ENCODE measurements at regions not wholly inside any gene's neighbourhood (a gene's known extent, or its start where the extent isn't known, plus 50 kb on each side); places are given as distances from the start of the nearest gene placed in this dataset.

- no peak overlapping the region for H3K27ac ChIP-seq
- DNase-seq (ENCODE audit: low spot score): no peak
- POLR2A ChIA-PET (ENCODE audit: low non-redundant PET): no interaction called here
- CTCF ChIA-PET: interaction anchor here (0.6 kb wide), 1 partner anchor 16 kb away, joined by 3 read pairs; no protein-coding TSS in a partner anchor
- no peak for TF ChIP-seq CTCF (conservative IDR thresholded peaks at IDR 0.05; ENCODE audit: low read depth)
These were observed 252.6 kb upstream of the ZNF32 start for GRCh38 chr10:43901302-43901701.

DNA sequence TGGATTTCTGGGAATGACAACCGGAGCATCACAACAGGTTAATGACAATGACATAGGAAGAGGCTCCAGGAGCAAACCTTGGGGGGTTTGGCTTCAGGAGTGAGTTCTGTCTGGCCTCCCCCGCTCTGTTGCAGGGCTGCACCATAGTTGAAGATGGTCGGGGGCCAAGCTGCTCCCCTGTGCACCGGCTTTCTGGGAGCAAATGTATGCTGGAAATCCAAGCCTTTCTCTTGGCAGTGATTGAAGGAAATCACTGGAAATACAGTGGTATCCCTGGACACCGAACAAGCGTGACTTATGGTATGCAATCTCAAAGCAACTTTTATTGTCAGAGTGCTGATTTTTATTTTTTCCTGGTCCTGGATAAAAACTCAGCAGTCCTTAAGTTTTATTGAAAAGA, 251.9 kb upstream of the ZNF32 start:
- no peak overlapping the region for H3K27ac ChIP-seq
- TF ChIP-seq CTCF (conservative IDR thresholded peaks at IDR 0.05; ENCODE audit: low read depth): no peak
- POLR2A ChIA-PET (ENCODE audit: low non-redundant PET): no interaction called here
- DNase-seq (ENCODE audit: low spot score): no peak
- CTCF ChIA-PET: interaction anchor here (0.6 kb wide), 1 partner anchor 15 kb away, joined by 3 read pairs; no protein-coding TSS in a partner anchor

DNA sequence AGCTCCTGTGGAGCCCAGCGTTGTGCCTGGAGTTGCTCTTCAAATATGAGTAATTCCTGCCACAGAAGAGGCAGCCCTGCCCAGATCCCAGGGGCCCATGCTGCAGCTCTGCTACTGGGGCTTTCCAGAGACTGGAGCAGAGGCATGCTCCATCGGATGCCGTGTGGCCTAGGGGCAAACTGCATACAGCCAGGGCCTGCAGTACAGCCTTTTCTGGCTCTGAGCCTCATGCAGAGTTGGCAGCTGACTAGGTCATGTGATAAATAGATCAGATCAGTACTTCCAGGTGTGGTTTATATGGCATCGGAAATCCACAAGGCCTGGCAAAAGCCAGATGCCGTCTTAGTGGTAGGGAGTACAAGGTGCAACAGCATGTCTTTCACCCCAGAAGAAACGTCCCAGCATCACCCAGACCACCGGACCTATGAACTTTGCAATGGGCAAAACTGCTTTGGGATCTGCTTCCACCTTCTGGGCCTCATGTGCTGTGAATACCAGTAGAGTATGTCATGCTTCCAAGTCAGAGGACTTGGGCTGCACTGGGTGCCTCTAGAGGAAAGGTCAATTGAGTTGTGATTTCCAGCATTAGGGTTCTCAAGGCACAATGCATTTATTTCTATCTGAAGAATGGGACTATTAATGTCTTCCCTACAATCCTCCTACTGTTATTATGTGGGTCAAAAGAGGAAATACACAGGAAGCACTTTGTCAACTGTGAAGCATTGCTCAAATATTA, 250.7 kb upstream of the ZNF32 start:
- POLR2A ChIA-PET (ENCODE audit: low non-redundant PET): no interaction called here
- CTCF ChIA-PET: interaction anchor here (0.6 kb wide), 1 partner anchor 303 kb away, joined by 7 read pairs; no protein-coding TSS in a partner anchor
- no peak for TF ChIP-seq CTCF (conservative IDR thresholded peaks at IDR 0.05; ENCODE audit: low read depth)
- DNase-seq (ENCODE audit: low spot score): no peak
- no peak overlapping the region for H3K27ac ChIP-seq

DNA sequence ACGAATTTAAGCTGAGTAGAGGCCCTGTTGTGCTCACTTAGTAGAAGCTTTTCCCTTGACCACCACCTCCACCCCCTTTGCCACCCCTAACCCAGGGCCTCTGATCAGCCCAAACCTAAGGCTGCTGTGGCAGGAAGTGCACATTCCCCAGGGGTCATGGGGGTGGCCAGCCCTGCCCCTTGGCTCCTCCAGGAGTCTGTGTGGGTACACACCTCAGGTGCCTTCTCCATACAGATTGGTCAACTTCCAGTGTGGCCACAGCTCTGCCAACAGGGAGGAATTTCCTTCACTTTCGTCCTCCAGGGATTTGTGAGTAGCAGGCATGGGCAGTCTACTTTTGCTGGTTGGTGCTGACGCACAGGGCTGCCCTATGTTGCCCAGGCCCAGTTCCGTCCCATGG, 249.9 kb upstream of the ZNF32 start:
- ChIA-PET CTCF (no interaction called here), POLR2A (ENCODE audit: low non-redundant PET) (no interaction called here)
- no peak for TF ChIP-seq CTCF (conservative IDR thresholded peaks at IDR 0.05; ENCODE audit: low read depth)
- no peak overlapping the region for H3K27ac ChIP-seq
- DNase-seq (ENCODE audit: low spot score): no peak

DNA sequence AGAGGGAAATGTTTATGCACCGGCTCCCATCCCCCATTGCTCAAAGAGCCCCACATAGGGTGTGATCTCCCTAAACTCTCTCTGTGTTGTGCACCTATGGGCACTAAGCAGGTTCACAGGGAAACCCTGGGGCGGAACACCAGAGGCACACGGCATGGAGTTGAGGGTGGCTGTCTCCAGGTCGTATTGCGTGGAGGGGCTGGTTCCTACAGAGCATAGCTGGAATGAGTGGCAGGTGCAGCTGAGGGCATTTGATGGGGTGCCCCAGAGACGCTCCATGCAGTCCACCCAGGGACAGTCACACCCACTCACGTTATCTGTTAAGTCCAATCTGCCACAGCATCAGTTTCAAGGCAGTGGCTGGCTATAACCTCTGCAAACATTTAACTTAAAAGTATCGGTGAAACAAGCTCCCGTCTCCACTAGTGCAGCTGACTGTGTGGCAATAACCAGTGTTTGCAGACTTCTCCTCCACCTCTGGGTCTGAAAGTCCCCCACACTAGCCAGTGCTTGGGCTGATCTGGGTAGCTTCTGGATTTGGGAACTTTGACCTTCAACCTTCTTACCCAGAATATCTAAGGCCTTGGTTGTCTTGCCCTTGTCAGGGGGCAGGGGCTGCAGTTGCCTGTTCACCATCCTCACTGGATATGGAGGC, 249.2 kb upstream of the ZNF32 start:
- TF ChIP-seq CTCF (conservative IDR thresholded peaks at IDR 0.05; ENCODE audit: low read depth): no peak
- POLR2A ChIA-PET (ENCODE audit: low non-redundant PET): no interaction called here
- H3K27ac ChIP-seq: no peak overlapping the region
- CTCF ChIA-PET: no interaction called here
- DNase-seq (ENCODE audit: low spot score): no peak

GRCh38 chr10:43892062-43892770, 243.5 kb upstream of the ZNF32 start:
- no peak for DNase-seq (ENCODE audit: low spot score)
- ChIA-PET POLR2A (ENCODE audit: low non-redundant PET) (no interaction called here), CTCF (no interaction called here)
- no peak for TF ChIP-seq CTCF (conservative IDR thresholded peaks at IDR 0.05; ENCODE audit: low read depth)
- no peak overlapping the region for H3K27ac ChIP-seq
